ENCODE measurements at regions not wholly inside any gene's neighbourhood (a gene's known extent, or its start where the extent isn't known, plus 50 kb on each side); places are given as distances from the start of the nearest gene placed in this dataset.

DNA sequence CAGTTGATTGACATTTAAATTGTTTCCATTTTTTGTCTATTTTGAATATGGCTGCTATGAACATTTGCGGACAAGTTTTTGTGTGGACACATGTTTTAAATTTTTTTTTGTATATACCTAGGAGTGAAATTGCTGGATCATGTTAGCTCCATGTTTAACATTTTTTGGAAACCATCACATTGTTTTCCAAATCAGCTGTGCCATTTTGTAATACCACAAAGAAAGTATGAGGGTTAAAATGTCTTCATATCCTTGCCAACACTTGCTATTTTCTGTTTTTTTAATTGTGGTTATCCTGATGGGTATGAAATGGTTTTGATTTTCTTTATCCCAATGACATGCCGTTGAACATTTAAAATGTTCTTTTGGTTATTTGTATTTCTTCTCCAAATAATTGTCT, 52.1 kb downstream of the CARTPT start:
- ChIA-PET CTCF (interaction anchor here (1.0 kb wide), 1 partner anchor 11 kb away, joined by 4 read pairs; no protein-coding TSS in a partner anchor), POLR2A (no interaction called here)
- Mint-ChIP-seq H3K27ac (no peak overlapping the region), H3K4me1 (ENCODE audit: low read depth) (peaks cover 2% of the 10 kb centered on the region), H3K9me3 (no peaks in the 10 kb centered on the region), H3K27me3 (peaks cover 5% of the 10 kb centered on the region), H3K4me3 (no peak overlapping the region), H3K36me3 (ENCODE audit: low read depth) (no peaks in the 10 kb centered on the region)
- DNase-seq (no peak), ATAC-seq (no peak)
- TF ChIP-seq, protein P1, sequence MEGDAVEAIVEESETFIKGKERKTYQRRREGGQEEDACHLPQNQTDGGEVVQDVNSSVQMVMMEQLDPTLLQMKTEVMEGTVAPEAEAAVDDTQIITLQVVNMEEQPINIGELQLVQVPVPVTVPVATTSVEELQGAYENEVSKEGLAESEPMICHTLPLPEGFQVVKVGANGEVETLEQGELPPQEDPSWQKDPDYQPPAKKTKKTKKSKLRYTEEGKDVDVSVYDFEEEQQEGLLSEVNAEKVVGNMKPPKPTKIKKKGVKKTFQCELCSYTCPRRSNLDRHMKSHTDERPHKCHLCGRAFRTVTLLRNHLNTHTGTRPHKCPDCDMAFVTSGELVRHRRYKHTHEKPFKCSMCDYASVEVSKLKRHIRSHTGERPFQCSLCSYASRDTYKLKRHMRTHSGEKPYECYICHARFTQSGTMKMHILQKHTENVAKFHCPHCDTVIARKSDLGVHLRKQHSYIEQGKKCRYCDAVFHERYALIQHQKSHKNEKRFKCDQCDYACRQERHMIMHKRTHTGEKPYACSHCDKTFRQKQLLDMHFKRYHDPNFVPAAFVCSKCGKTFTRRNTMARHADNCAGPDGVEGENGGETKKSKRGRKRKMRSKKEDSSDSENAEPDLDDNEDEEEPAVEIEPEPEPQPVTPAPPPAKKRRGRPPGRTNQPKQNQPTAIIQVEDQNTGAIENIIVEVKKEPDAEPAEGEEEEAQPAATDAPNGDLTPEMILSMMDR (IDR thresholded peaks at IDR 0.05): no peak
- intact Hi-C loops (cut with micrococcal nuclease): no loop called here

DNA sequence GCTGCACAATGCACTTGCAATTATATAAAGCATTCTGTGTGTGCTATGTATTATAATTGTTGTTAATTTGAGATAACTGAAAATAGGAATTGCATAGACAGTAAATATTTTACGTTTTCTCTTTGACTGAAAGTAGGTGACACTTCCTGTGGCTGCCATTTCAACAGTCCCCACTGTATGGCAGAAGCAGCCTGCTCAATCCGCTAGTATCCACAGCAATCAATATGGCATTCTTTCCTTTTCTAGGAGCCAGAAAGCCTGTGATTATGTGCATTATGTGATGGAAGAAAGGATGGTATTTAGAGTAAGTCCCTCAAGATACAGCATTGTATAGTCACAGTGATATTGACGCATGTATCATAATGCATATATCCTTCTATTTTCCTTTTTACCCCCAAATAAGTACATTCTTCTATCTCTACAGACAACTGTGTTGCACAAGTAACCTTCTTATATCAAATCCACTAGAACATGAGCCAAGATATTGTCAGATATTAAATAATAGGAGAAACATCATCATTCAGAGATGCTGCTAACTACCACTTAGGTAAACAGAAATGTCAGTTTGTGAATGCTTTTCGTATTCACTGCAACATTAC, 59.7 kb downstream of the CARTPT start:
- Mint-ChIP-seq H3K4me1 (ENCODE audit: low read depth) (peaks cover 16% of the 10 kb centered on the region), H3K27ac (no peak overlapping the region), H3K27me3 (peaks cover 3% of the 10 kb centered on the region), H3K36me3 (ENCODE audit: low read depth) (no peaks in the 10 kb centered on the region), H3K9me3 (no peaks in the 10 kb centered on the region), H3K4me3 (no peak overlapping the region)
- POLR2A ChIA-PET: no interaction called here
- DNase-seq (peak; percentile 15), ATAC-seq (no peak)
- TF ChIP-seq, protein P1 (IDR thresholded peaks at IDR 0.05): peak; percentile 21
- CTCF ChIA-PET: no interaction called here
- intact Hi-C loops (cut with micrococcal nuclease): no loop called here

DNA sequence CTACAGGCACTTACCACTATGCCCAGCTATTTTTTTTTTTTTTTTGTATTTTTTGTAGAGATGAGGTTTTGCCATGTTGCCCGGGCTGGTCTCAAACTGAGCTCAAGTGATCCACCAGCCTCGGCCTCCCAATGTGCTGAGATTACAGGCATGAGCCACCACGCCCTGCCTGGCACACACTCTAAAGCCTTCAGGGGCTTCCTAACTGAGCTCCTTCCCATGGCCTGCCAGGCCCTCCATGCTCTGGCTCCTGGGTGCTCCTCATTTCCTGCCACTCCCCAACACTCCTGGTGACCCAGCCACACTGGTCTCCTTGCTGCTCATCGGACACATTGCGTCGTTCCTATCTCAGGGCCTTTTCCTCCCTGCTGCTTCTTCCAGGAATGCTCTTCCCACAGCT, 61.5 kb downstream of the CARTPT start:
- no peaks in the 10 kb centered on the region for H3K9me3 Mint-ChIP-seq
- POLR2A ChIA-PET: interaction anchor here (1.2 kb wide), 1 partner anchor 445 kb away, joined by 3 read pairs; no protein-coding TSS in a partner anchor

DNA sequence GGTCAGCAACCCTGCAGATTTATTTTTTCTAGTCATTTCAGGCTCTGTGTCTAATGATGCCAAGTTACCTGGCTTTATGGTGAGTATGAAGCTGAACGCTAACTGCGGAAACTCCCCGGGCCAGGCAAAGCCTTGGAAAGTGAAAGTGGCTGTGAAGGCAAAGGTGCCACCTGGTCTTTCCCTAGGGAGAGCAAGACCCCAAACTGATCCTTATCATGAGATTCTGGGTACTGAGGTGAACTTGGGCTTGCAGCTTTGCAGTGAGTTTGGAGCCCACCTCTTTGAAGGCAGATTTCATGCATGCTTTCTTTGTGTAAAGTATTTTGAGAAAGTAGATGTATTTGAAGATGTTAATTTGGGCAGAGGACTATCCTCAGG, 63.3 kb downstream of the CARTPT start:
- Mint-ChIP-seq H3K4me1 (ENCODE audit: low read depth) (peaks cover 16% of the 10 kb centered on the region), H3K27ac (no peak overlapping the region), H3K27me3 (peaks cover 4% of the 10 kb centered on the region), H3K9me3 (no peaks in the 10 kb centered on the region), H3K4me3 (no peak overlapping the region), H3K36me3 (ENCODE audit: low read depth) (no peaks in the 10 kb centered on the region)
- no peak for DNase-seq
- peak; percentile 10 for ATAC-seq
- intact Hi-C loops (cut with micrococcal nuclease): loop anchor here (5.0 kb wide), 1 partner anchor 235 kb away; no protein-coding TSS in a partner anchor
- POLR2A ChIA-PET: no interaction called here
- CTCF ChIA-PET: interaction anchor here (0.5 to 1.0 kb wide), 8 partner anchors 8 to 526 kb away, joined by 3 to 5 read pairs (median 4); no protein-coding TSS in a partner anchor
- TF ChIP-seq, protein P1 (IDR thresholded peaks at IDR 0.05): no peak

More for the DNA sequence above, 61.5 kb downstream of the CARTPT start:
- ATAC-seq (no peak), DNase-seq (no peak)
- intact Hi-C loops (cut with micrococcal nuclease): loop anchor here (5.0 kb wide), 1 partner anchor 237 kb away; no protein-coding TSS in a partner anchor
- CTCF ChIA-PET: no interaction called here
- Mint-ChIP-seq H3K4me3 (no peak overlapping the region), H3K36me3 (ENCODE audit: low read depth) (no peaks in the 10 kb centered on the region), H3K4me1 (ENCODE audit: low read depth) (peaks cover 16% of the 10 kb centered on the region), H3K27me3 (peaks cover 2% of the 10 kb centered on the region), H3K27ac (no peak overlapping the region)
- TF ChIP-seq, protein P1 (IDR thresholded peaks at IDR 0.05): no peak

Data from activated CD8-positive, alpha-beta T cell treated with anti-CD3 and anti-CD28 coated beads for 36 hours (primary cell).